Adipocyte (in vitro differentiated cells): ENCODE measurements at regions not wholly inside any gene's neighbourhood (a gene's known extent, or its start where the extent isn't known, plus 50 kb on each side); places are given as distances from the start of the nearest gene placed in this dataset.
"Not testable (repeated sequence)": the region's sequence is repeated elsewhere in the genome, so short reads cannot be mapped to it uniquely, and the experiment has no call there.

Experiments
- DNase-seq: peaks from one replicate; pipeline ENCODE4 v3.0.0-alpha.2; 2015; ENCODE audit warnings: low read depth
- H3K27me3 ChIP-seq: replicated peaks from 2 replicates; pipeline ENCODE4 v1.7.0; 2013; ENCODE audit warnings: mild to moderate bottlenecking, low read length, moderate library complexity; ENCODE audit not compliant: control insufficient read depth, insufficient read depth
- H3K36me3 ChIP-seq: 2 replicates; pipeline ENCODE4 v1.7.0; 2013; ENCODE audit warnings: low read length, mild to moderate bottlenecking, moderate library complexity; ENCODE audit not compliant: control insufficient read depth, insufficient read depth, severe bottlenecking
- H3K4me1 ChIP-seq: 2 replicates; pipeline ENCODE4 v1.7.0; 2013; ENCODE audit warnings: mild to moderate bottlenecking, low read length, moderate library complexity; ENCODE audit not compliant: control insufficient read depth, insufficient read depth
- H3K4me3 ChIP-seq: 2 replicates; pipeline ENCODE4 v1.7.0; 2013; ENCODE audit warnings: mild to moderate bottlenecking, low read length, moderate library complexity
- H3K9ac ChIP-seq: 2 replicates; pipeline ENCODE4 v1.7.0; 2013; ENCODE audit warnings: mild to moderate bottlenecking, low read length, moderate library complexity
- H3K9me3 ChIP-seq: 2 replicates; pipeline ENCODE4 v1.7.0; 2013; ENCODE audit warnings: mild to moderate bottlenecking, low read length, moderate library complexity; ENCODE audit not compliant: control insufficient read depth

GRCh38 chr13:89518289-89519077, 1829.0 kb upstream of the MIR17HG start:
- H3K4me3 ChIP-seq, result no peak overlapping the region
- H3K36me3 ChIP-seq, result no peaks in the 10 kb centered on the region
- no peak for DNase-seq
- no peaks in the 10 kb centered on the region for H3K9me3 ChIP-seq
- peaks cover 21% of the 10 kb centered on the region for H3K4me1 ChIP-seq
- no peak overlapping the region for H3K9ac ChIP-seq
- no peaks in the 10 kb centered on the region for H3K27me3 ChIP-seq

GRCh38 chr13:89520468-89520867, 1827.0 kb upstream of the MIR17HG start:
- H3K36me3 ChIP-seq, result no peaks in the 10 kb centered on the region
- no peak overlapping the region for H3K4me3 ChIP-seq
- H3K9me3 ChIP-seq, result no peaks in the 10 kb centered on the region
- DNase-seq, result no peak
- no peaks in the 10 kb centered on the region for H3K27me3 ChIP-seq
- peaks cover 6% of the 10 kb centered on the region for H3K4me1 ChIP-seq
- no peak overlapping the region for H3K9ac ChIP-seq

DNA sequence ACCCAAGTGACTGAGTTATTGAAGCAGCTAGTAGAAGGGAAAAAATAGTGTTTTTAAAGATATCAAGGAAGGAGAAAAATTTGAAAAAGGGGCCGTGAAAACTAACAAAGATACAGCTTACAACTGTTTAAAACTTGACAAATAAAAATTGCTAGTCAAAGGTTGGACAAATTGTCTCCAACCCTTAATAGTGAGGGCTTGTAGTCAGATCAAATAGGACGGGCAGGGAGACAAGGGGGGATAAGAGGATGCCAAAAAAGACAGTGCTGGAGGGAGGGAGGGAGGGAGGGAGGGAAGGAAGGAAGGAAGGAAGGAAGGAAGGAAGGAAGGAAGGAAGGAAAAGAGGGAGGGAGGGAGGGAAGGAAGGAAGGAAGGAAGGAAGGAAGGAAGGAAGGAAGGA, 1825.8 kb upstream of the MIR17HG start:
- not testable (repeated sequence) for H3K27me3 ChIP-seq, H3K4me3 ChIP-seq, DNase-seq, H3K9ac ChIP-seq, H3K9me3 ChIP-seq, H3K36me3 ChIP-seq, H3K4me1 ChIP-seq

DNA sequence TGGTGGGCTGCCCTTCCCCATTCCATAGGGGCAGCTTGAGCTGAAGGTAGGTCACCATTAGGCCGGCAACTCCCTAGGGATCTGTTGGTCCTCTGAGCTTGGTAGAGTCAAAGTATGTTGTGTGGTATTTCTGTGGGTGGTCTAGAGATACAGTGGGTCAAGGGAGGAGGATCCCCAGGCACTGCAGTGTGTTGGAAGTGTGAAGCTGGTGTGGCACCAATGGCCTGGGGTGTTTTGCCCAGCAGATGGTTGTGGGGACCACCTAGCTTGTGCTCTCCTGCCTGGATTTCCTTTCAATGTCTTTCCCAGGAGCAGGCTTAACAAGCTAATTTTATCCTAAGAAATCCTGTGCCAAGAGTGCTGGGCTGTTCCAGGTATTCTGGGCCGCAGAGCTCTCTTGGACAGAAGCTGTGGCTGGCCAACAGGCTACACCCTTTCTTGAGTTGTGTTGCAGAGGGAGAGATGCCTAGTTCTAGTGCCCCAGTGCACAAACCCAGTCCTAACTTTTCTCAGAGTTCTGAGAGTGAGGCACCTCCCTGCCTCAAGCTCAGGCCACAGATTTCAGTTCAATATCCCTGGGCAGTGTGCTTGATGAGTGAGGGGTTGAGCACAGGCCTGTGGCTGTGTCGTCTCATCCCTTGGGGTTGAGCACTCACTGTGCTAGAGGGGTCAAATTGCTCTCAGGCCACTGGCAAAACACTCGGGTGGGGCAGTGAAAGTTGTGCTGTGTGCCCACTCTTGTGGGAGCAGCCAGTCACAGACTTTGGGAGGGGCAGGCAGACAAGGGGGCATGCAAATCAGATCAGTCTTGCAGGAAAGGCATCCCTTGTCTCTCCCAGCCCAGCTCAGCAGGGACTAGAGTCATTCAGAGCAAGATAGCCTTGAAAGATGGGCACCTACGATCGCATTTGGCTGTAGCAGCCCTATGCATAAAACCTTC, 1806.1 kb upstream of the MIR17HG start:
- Histone ChIP-seq H3K27me3 (no peaks in the 10 kb centered on the region), H3K4me3 (no peak overlapping the region), H3K36me3 (no peaks in the 10 kb centered on the region), H3K4me1 (no peaks in the 10 kb centered on the region), H3K9ac (no peak overlapping the region), H3K9me3 (no peaks in the 10 kb centered on the region)
- no peak for DNase-seq

DNA sequence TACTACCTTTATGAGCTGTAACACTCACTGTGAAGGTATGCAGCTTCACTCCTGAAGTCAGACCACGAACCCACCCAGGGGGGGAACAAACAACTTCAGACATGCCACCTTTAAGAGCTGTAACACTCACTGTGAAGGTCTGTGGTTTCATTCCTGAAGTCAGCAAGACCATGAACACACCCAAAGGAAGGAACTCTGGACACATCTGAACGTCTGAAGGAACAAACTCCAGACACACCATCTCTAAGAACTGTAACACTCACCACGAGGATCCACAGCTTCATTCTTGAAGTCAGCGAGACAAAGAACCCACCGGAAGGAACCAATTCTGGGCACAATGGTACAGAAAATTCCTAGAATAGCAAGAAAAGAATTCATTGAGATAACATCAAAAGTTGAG, 1796.5 kb upstream of the MIR17HG start:
- DNase-seq, result no peak
- Histone ChIP-seq H3K27me3 (no peaks in the 10 kb centered on the region), H3K9ac (no peak overlapping the region), H3K9me3 (no peaks in the 10 kb centered on the region), H3K4me1 (no peaks in the 10 kb centered on the region), H3K4me3 (no peak overlapping the region), H3K36me3 (no peaks in the 10 kb centered on the region)

GRCh38 chr13:89554801-89555200, 1792.7 kb upstream of the MIR17HG start:
- DNase-seq, result no peak

DNA sequence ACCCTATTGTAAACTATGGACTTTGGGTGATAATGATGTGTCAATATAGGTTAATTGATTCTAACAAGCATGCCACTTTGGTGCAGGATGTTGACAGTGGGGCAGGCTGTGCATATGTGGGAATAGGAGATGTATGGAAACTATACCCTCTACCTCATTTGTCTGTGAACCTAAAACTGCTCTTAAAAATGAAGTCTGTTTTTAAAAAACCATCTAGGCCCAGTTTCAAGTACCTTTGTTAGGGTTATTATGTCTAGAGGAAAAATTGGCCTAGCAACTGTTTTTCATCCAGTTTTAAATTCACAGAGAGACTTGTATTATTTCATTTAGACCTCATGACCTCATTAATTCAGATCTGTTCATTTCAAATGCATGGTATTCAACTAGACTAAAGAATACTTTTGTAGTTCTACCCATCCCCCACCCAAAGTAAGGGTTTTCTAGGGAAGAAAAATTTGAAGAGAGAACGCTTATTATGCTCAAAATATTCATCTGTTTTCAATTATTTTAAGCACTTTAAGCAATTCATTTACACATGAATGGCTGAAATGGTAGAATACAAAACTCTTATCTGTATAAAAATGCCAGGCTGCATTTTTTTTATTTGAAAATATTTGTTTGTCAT, 1781.9 kb upstream of the MIR17HG start:
- Histone ChIP-seq H3K4me3 (no peak overlapping the region), H3K9me3 (no peaks in the 10 kb centered on the region), H3K4me1 (no peaks in the 10 kb centered on the region), H3K27me3 (no peaks in the 10 kb centered on the region), H3K36me3 (no peaks in the 10 kb centered on the region), H3K9ac (no peak overlapping the region)
- no peak for DNase-seq

More at GRCh38 chr13:89554801-89555200, 1792.7 kb upstream of the MIR17HG start:
- Histone ChIP-seq H3K4me1 (no peaks in the 10 kb centered on the region), H3K27me3 (no peaks in the 10 kb centered on the region), H3K4me3 (no peak overlapping the region), H3K36me3 (no peaks in the 10 kb centered on the region), H3K9ac (no peak overlapping the region), H3K9me3 (no peaks in the 10 kb centered on the region)

GRCh38 chr13:89567025-89567424, 1780.5 kb upstream of the MIR17HG start:
- DNase-seq, result no peak
- Histone ChIP-seq H3K36me3 (no peaks in the 10 kb centered on the region), H3K9me3 (no peaks in the 10 kb centered on the region), H3K4me1 (no peaks in the 10 kb centered on the region), H3K27me3 (no peaks in the 10 kb centered on the region), H3K9ac (no peak overlapping the region), H3K4me3 (no peak overlapping the region)

DNA sequence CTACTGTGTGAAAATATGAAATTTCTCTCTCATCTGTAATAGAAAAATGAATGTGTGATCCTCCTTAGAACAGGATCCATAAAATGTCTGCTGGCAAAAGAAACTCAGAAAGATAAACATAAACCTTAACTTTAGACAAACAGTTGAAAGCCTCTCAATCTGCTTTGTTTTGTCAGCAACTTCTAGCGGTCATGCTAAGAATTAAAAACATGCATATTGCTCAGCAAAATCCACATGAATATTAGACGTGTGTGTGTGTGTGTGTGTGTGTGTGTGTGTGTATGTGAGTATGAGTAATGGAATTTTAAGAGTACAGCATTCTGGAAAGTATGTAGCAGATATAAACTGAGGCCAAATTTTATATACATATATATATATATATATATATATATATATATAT, 1779.2 kb upstream of the MIR17HG start:
- Histone ChIP-seq H3K4me1 (no peaks in the 10 kb centered on the region), H3K27me3 (no peaks in the 10 kb centered on the region), H3K9me3 (no peaks in the 10 kb centered on the region), H3K4me3 (no peak overlapping the region), H3K9ac (no peak overlapping the region), H3K36me3 (no peaks in the 10 kb centered on the region)
- DNase-seq, result no peak

GRCh38 chr13:89568746-89569145, 1778.7 kb upstream of the MIR17HG start:
- Histone ChIP-seq H3K4me1 (no peaks in the 10 kb centered on the region), H3K9ac (no peak overlapping the region), H3K27me3 (no peaks in the 10 kb centered on the region)

GRCh38 chr13:89571676-89572075, 1775.8 kb upstream of the MIR17HG start:
- no peaks in the 10 kb centered on the region for H3K9me3 ChIP-seq
- no peak for DNase-seq
- no peak overlapping the region for H3K4me3 ChIP-seq

More at GRCh38 chr13:89568746-89569145, 1778.7 kb upstream of the MIR17HG start:
- no peaks in the 10 kb centered on the region for H3K36me3 ChIP-seq
- no peak overlapping the region for H3K4me3 ChIP-seq
- no peak for DNase-seq
- no peaks in the 10 kb centered on the region for H3K9me3 ChIP-seq

More at GRCh38 chr13:89571676-89572075, 1775.8 kb upstream of the MIR17HG start:
- Histone ChIP-seq H3K4me1 (no peaks in the 10 kb centered on the region), H3K9ac (no peak overlapping the region), H3K36me3 (no peaks in the 10 kb centered on the region), H3K27me3 (no peaks in the 10 kb centered on the region)
